ENCODE measurements at regions not wholly inside any gene's neighbourhood (a gene's known extent, or its start where the extent isn't known, plus 50 kb on each side); places are given as distances from the start of the nearest gene placed in this dataset.

DNA sequence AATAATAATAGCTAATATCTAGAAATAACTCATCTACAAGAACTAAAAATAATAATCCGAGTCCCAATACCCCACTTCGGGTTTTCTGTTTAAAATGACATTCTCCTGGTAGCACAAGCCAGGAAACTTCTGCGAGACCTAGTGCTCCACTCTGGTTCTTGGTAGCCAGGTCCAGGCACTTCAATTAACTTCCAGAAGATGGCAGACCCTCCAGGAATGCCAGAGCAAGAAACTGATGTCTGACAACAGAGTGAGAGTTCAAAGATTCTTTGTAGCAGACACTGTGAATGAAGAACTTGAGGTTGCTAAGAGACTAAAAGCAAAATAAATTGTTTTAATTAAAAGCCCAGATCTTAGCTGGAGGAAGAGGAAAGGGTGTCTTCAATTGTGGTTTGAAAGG is 1963.3 kb upstream of the CDH9 start:
- Histone ChIP-seq H3K4me3 (ENCODE audit: low read depth in 1 of 2, low read length in 2 of 2) (no peak overlapping the region), H3K9me3 (ENCODE audit: insufficient read depth, low read length, severe bottlenecking) (no peaks in the 10 kb centered on the region), H3K27ac (ENCODE audit: low read length) (no peak overlapping the region), H3K4me2 (ENCODE audit: insufficient read depth, low read length) (no peak overlapping the region), H3K36me3 (ENCODE audit: insufficient read depth, low read length) (no peaks in the 10 kb centered on the region), H3K4me1 (ENCODE audit: insufficient read depth, low read length) (no peaks in the 10 kb centered on the region), H3K27me3 (ENCODE audit: insufficient read depth, low read length, poor library complexity) (no peaks in the 10 kb centered on the region), H3K79me2 (ENCODE audit: insufficient read depth, low read length) (no peaks in the 10 kb centered on the region), H3K9ac (ENCODE audit: low read depth, low read length) (no peak overlapping the region), H4K20me1 (ENCODE audit: insufficient read depth, low read length) (no peaks in the 10 kb centered on the region), H2AFZ (ENCODE audit: low read depth, low read length) (no peak overlapping the region)
- no peak for ATAC-seq (ENCODE audit: insufficient read depth, low read depth)
- no peak for TF ChIP-seq EZH2 (IDR thresholded peaks at IDR 0.05; ENCODE audit: borderline replicate concordance, low read depth, low read length, severe bottlenecking)
- TF ChIP-seq, protein P1, sequence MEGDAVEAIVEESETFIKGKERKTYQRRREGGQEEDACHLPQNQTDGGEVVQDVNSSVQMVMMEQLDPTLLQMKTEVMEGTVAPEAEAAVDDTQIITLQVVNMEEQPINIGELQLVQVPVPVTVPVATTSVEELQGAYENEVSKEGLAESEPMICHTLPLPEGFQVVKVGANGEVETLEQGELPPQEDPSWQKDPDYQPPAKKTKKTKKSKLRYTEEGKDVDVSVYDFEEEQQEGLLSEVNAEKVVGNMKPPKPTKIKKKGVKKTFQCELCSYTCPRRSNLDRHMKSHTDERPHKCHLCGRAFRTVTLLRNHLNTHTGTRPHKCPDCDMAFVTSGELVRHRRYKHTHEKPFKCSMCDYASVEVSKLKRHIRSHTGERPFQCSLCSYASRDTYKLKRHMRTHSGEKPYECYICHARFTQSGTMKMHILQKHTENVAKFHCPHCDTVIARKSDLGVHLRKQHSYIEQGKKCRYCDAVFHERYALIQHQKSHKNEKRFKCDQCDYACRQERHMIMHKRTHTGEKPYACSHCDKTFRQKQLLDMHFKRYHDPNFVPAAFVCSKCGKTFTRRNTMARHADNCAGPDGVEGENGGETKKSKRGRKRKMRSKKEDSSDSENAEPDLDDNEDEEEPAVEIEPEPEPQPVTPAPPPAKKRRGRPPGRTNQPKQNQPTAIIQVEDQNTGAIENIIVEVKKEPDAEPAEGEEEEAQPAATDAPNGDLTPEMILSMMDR (IDR thresholded peaks at IDR 0.05; ENCODE audit: borderline replicate concordance, extremely low read depth, low read length, poor library complexity, severe bottlenecking) = no peak
- DNase-seq = no peak

DNA sequence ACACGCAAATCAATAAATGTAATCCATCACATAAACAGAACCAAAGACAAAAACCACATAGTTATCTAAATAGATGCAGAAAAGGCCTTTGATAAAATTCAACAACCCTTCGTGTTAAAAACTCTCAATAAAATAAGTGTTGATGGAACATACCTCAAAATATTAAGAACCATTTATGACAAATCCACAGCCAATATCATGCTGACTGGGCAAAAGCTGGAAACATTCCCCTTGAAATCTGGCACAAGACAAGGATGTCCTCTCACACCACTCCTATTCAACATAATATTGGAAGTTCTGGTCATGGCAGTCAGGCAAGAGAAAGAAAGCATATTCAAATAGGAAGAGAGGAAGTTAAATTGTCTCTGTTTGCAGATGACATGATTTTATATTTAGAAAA is 1946.3 kb upstream of the CDH9 start:
- H3K4me3 ChIP-seq (ENCODE audit: low read depth in 1 of 2, low read length in 2 of 2) = no peak overlapping the region
- no peaks in the 10 kb centered on the region for H3K36me3 ChIP-seq (ENCODE audit: insufficient read depth, low read length)
- no peak for ATAC-seq (ENCODE audit: insufficient read depth, low read depth)
- H3K4me2 ChIP-seq (ENCODE audit: insufficient read depth, low read length) = no peak overlapping the region
- H4K20me1 ChIP-seq (ENCODE audit: insufficient read depth, low read length) = no peaks in the 10 kb centered on the region
- no peaks in the 10 kb centered on the region for H3K79me2 ChIP-seq (ENCODE audit: insufficient read depth, low read length)
- no peaks in the 10 kb centered on the region for H3K4me1 ChIP-seq (ENCODE audit: insufficient read depth, low read length)
- no peaks in the 10 kb centered on the region for H3K9me3 ChIP-seq (ENCODE audit: insufficient read depth, low read length, severe bottlenecking)
- H3K9ac ChIP-seq (ENCODE audit: low read depth, low read length) = no peak overlapping the region
- no peak for TF ChIP-seq EZH2 (IDR thresholded peaks at IDR 0.05; ENCODE audit: borderline replicate concordance, low read depth, low read length, severe bottlenecking)
- TF ChIP-seq, protein P1 (IDR thresholded peaks at IDR 0.05; ENCODE audit: borderline replicate concordance, extremely low read depth, low read length, poor library complexity, severe bottlenecking) = no peak
- DNase-seq = no peak
- H3K27me3 ChIP-seq (ENCODE audit: insufficient read depth, low read length, poor library complexity) = no peaks in the 10 kb centered on the region
- H3K27ac ChIP-seq (ENCODE audit: low read length) = no peak overlapping the region
- no peak overlapping the region for H2AFZ ChIP-seq (ENCODE audit: low read depth, low read length)

DNA sequence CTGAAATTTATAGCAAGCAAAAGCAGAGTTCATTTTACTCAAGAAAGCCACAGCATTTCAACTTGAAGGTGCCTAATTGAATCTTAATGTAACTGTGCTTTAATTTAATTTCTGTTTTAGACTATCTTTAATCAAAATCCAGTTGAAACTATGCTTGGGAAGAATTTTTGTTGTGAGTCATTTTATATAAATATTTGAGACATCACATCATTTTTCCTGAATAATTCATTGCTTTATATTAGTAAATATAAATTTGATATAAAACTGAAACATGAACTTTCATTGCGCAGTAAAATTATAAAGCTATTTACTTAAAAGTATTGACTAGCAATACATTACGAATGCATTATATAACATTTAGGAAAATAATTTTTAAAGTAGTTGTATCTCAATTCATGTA is 1937.1 kb upstream of the CDH9 start:
- DNase-seq (no peak), ATAC-seq (ENCODE audit: insufficient read depth, low read depth) (no peak)
- no peaks in the 10 kb centered on the region for H3K27me3 ChIP-seq (ENCODE audit: insufficient read depth, low read length, poor library complexity)
- H3K79me2 ChIP-seq (ENCODE audit: insufficient read depth, low read length) = no peaks in the 10 kb centered on the region
- TF ChIP-seq EZH2 (IDR thresholded peaks at IDR 0.05; ENCODE audit: borderline replicate concordance, low read depth, low read length, severe bottlenecking) = no peak
- TF ChIP-seq, protein P1 (IDR thresholded peaks at IDR 0.05; ENCODE audit: borderline replicate concordance, extremely low read depth, low read length, poor library complexity, severe bottlenecking) = no peak
- no peak overlapping the region for H3K27ac ChIP-seq (ENCODE audit: low read length)
- no peak overlapping the region for H3K4me3 ChIP-seq (ENCODE audit: low read depth in 1 of 2, low read length in 2 of 2)
- H3K4me2 ChIP-seq (ENCODE audit: insufficient read depth, low read length) = no peak overlapping the region
- H4K20me1 ChIP-seq (ENCODE audit: insufficient read depth, low read length) = no peaks in the 10 kb centered on the region
- no peak overlapping the region for H2AFZ ChIP-seq (ENCODE audit: low read depth, low read length)
- no peaks in the 10 kb centered on the region for H3K4me1 ChIP-seq (ENCODE audit: insufficient read depth, low read length)
- no peaks in the 10 kb centered on the region for H3K9me3 ChIP-seq (ENCODE audit: insufficient read depth, low read length, severe bottlenecking)
- H3K9ac ChIP-seq (ENCODE audit: low read depth, low read length) = no peak overlapping the region
- H3K36me3 ChIP-seq (ENCODE audit: insufficient read depth, low read length) = no peaks in the 10 kb centered on the region

DNA sequence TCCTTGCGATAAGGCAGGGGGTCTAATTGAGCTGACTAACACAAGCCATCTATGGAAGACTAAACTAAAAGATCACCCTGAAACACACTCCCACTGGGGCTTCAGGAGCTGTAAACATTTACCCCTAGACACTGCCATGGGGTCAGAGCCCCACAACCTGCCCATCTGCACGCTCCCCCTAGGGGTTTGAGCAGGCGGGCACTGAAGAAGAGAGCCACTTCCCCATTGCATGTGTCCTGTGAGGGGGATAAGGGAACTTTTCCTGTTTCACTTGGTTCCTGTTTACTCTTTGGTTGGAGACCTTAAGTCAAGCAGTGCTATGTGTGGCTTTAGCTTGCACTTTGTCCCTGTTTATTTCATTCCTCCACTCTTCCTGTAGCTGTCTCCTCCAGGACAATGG is 1929.5 kb upstream of the CDH9 start:
- H3K9me3 ChIP-seq (ENCODE audit: insufficient read depth, low read length, severe bottlenecking) = no peaks in the 10 kb centered on the region
- no peaks in the 10 kb centered on the region for H3K4me1 ChIP-seq (ENCODE audit: insufficient read depth, low read length)
- DNase-seq (no peak), ATAC-seq (ENCODE audit: insufficient read depth, low read depth) (no peak)
- H2AFZ ChIP-seq (ENCODE audit: low read depth, low read length) = no peak overlapping the region
- H3K79me2 ChIP-seq (ENCODE audit: insufficient read depth, low read length) = no peaks in the 10 kb centered on the region
- H3K36me3 ChIP-seq (ENCODE audit: insufficient read depth, low read length) = no peaks in the 10 kb centered on the region
- H3K4me3 ChIP-seq (ENCODE audit: low read depth in 1 of 2, low read length in 2 of 2) = no peak overlapping the region
- H4K20me1 ChIP-seq (ENCODE audit: insufficient read depth, low read length) = no peaks in the 10 kb centered on the region
- H3K9ac ChIP-seq (ENCODE audit: low read depth, low read length) = no peak overlapping the region
- no peak overlapping the region for H3K4me2 ChIP-seq (ENCODE audit: insufficient read depth, low read length)
- H3K27ac ChIP-seq (ENCODE audit: low read length) = no peak overlapping the region
- H3K27me3 ChIP-seq (ENCODE audit: insufficient read depth, low read length, poor library complexity) = no peaks in the 10 kb centered on the region
- no peak for TF ChIP-seq EZH2 (IDR thresholded peaks at IDR 0.05; ENCODE audit: borderline replicate concordance, low read depth, low read length, severe bottlenecking)
- TF ChIP-seq, protein P1 (IDR thresholded peaks at IDR 0.05; ENCODE audit: borderline replicate concordance, extremely low read depth, low read length, poor library complexity, severe bottlenecking) = no peak

Data from DND-41 (cell line).